CD14-positive monocyte (primary cell): ENCODE measurements at regions not wholly inside any gene's neighbourhood (a gene's known extent, or its start where the extent isn't known, plus 50 kb on each side); places are given as distances from the start of the nearest gene placed in this dataset.

Source experiments
- DNase-seq, 3 donors: peaks; one replicate each; pipeline ENCODE4 v3.0.0-alpha.2; 2011 to 2022
- H2AFZ ChIP-seq: 2 replicates; pipeline ENCODE4 v1.6.0; 2012; ENCODE audit warnings: mild to moderate bottlenecking, low read depth, low read length, inconsistent platforms; ENCODE audit not compliant: insufficient read depth, poor library complexity, severe bottlenecking
- H3K27ac ChIP-seq, 2 donors: 1 replicate in 1 of 2; 2 replicates in 1 of 2; pipeline ENCODE4 v1.5.1; 2012 to 2013; ENCODE audit warnings: low read length in 2 of 2, control low read depth in 1 of 2, inconsistent platforms in 1 of 2, low read depth in 1 of 2, mild to moderate bottlenecking in 1 of 2
- H3K27me3 ChIP-seq, 2 donors: one replicate each; pipeline versions ENCODE4 v1.6.0 to v1.6.1; 2011 to 2013; ENCODE audit warnings: low read length in 2 of 2; ENCODE audit not compliant: control insufficient read depth in 2 of 2, insufficient read depth in 2 of 2
- H3K36me3 ChIP-seq, 2 donors: replicated peaks in 1 of 2; 1 replicate in 1 of 2; 2 replicates in 1 of 2; pipeline versions ENCODE4 v1.5.1 to v1.6.1; 2012 to 2013; ENCODE audit warnings: low read length in 2 of 2, control low read depth in 1 of 2, inconsistent platforms in 1 of 2, mild to moderate bottlenecking in 1 of 2; ENCODE audit not compliant: insufficient read depth in 2 of 2, control insufficient read depth in 1 of 2
- H3K4me1 ChIP-seq, 2 donors: 1 replicate in 1 of 2; 2 replicates in 1 of 2; pipeline versions ENCODE4 v1.5.1 to v1.6.1; 2012 to 2013; ENCODE audit warnings: low read length in 2 of 2, control low read depth in 1 of 2, inconsistent platforms in 1 of 2, mild to moderate bottlenecking in 1 of 2, moderate library complexity in 1 of 2; ENCODE audit not compliant: insufficient read depth in 2 of 2, control insufficient read depth in 1 of 2
- H3K4me2 ChIP-seq: replicated peaks from 2 replicates; pipeline ENCODE3; 2012; ENCODE audit warnings: low read length, moderate library complexity, mild to moderate bottlenecking; ENCODE audit not compliant: poor library complexity, severe bottlenecking; ENCODE audit errors: extremely low read depth
- H3K4me3 ChIP-seq, 3 experiments: fragments of 200-600 bp in 1 of 3; sonication (generic) in 1 of 3; replicated peaks in 1 of 3; 1 replicate in 2 of 3; 2 replicates in 1 of 3; pipeline ENCODE4 v1.5.1; 2011 to 2013; ENCODE audit warnings: low read length in 3 of 3, mild to moderate bottlenecking in 3 of 3, control low read depth in 2 of 3, low read depth in 2 of 3, inconsistent platforms in 1 of 3, moderate library complexity in 1 of 3
- H3K79me2 ChIP-seq: 2 replicates; pipeline ENCODE4 v1.6.0; 2012; ENCODE audit warnings: mild to moderate bottlenecking, control low read depth, inconsistent platforms, low read length, moderate library complexity; ENCODE audit not compliant: insufficient read depth
- H3K9ac ChIP-seq: 2 replicates; pipeline ENCODE4 v1.6.0; 2017; ENCODE audit warnings: low read length, mild to moderate bottlenecking; ENCODE audit not compliant: insufficient read depth, poor library complexity, severe bottlenecking
- H3K9me3 ChIP-seq, 2 donors: replicated peaks in 1 of 2; 1 replicate in 1 of 2; 2 replicates in 1 of 2; pipeline versions ENCODE4 v1.5.1 to v1.6.1; 2012 to 2013; ENCODE audit warnings: low read length in 2 of 2, control low read depth in 1 of 2; ENCODE audit not compliant: control insufficient read depth in 1 of 2, insufficient read depth in 1 of 2
- H4K20me1 ChIP-seq: 2 replicates; pipeline ENCODE4 v1.6.0; 2012; ENCODE audit warnings: mild to moderate bottlenecking, low read length, control low read depth, moderate library complexity; ENCODE audit not compliant: insufficient read depth
- H3K27ac Mint-ChIP-seq, 7 donors: one replicate each; pipeline ENCODE4 v1.8.0; 2020; ENCODE audit warnings: mild to moderate bottlenecking in 7 of 7, mixed read lengths in 7 of 7, moderate library complexity in 6 of 7, inconsistent platforms in 2 of 7
- H3K27me3 Mint-ChIP-seq, 3 donors: one replicate each; pipeline ENCODE4 v1.8.0; 2021 to 2022; ENCODE audit warnings: low read depth in 3 of 3, mild to moderate bottlenecking in 3 of 3, mixed read lengths in 3 of 3, moderate library complexity in 3 of 3, inconsistent platforms in 1 of 3
- H3K36me3 Mint-ChIP-seq, 2 donors: one replicate each; pipeline ENCODE4 v1.8.0; 2020; ENCODE audit warnings: mixed read lengths in 2 of 2, inconsistent platforms in 1 of 2, mild to moderate bottlenecking in 1 of 2
- H3K4me1 Mint-ChIP-seq: one replicate; pipeline ENCODE4 v1.8.0; 2020; ENCODE audit warnings: mild to moderate bottlenecking, mixed read lengths
- H3K4me3 Mint-ChIP-seq, 2 donors: one replicate each; pipeline ENCODE4 v1.8.0; 2020; ENCODE audit warnings: mild to moderate bottlenecking in 2 of 2, mixed read lengths in 2 of 2, moderate library complexity in 1 of 2
- H3K9me3 Mint-ChIP-seq, 7 donors: one replicate each; pipeline ENCODE4 v1.8.0; 2020 to 2022; ENCODE audit warnings: mixed read lengths in 7 of 7, mild to moderate bottlenecking in 6 of 7, moderate library complexity in 6 of 7, inconsistent platforms in 2 of 7
- WGBS: methylation state at CpG from one replicate; pipeline ENCODE4 v1.1.5; 2013; ENCODE audit warnings: missing lambda C conversion rate; ENCODE audit not compliant: insufficient coverage; 5-methylcytosine and 5-hydroxymethylcytosine counted together
- intact Hi-C, 2 donors: fragments of 100-400 bp; cut with micrococcal nuclease; formaldehyde crosslinking; loops; one replicate each; pipeline versions ENCODE4 v1.15.0 to v1.15.1; 2023
- TF ChIP-seq, protein P1 (sequence below): fragments of 200-600 bp; IDR thresholded peaks from one replicate; pipeline ENCODE4 v1.8.0; 2022; ENCODE audit warnings: antibody characterized with exemption, mild to moderate bottlenecking

- Histone ChIP-seq H3K27me3 (no peaks in the 10 kb centered on the region), H3K9ac (no peak overlapping the region), H4K20me1 (no peaks in the 10 kb centered on the region), H3K9me3 (no peaks in the 10 kb centered on the region), H3K27ac (no peak overlapping the region), H3K4me1 (no peaks in the 10 kb centered on the region), H3K4me2 (no peak overlapping the region), H3K36me3 (no peaks in the 10 kb centered on the region), H3K4me3 (no peak overlapping the region), H3K79me2 (no peaks in the 10 kb centered on the region), H2AFZ (no peak overlapping the region)
- Mint-ChIP-seq H3K36me3 (no peaks in the 10 kb centered on the region), H3K4me3 (no peak overlapping the region), H3K27ac (no peak overlapping the region), H3K9me3 (peaks cover 0 to 5% (median 0%) of the 10 kb centered on the region in 7 donors), H3K4me1 (no peaks in the 10 kb centered on the region), H3K27me3 (peaks cover 0 to 2% (median 0%) of the 10 kb centered on the region in 3 donors)
- DNase-seq: no peak
- WGBS: 89% methylated on average over 8 of the region's 8 CpGs
- TF ChIP-seq, protein P1, sequence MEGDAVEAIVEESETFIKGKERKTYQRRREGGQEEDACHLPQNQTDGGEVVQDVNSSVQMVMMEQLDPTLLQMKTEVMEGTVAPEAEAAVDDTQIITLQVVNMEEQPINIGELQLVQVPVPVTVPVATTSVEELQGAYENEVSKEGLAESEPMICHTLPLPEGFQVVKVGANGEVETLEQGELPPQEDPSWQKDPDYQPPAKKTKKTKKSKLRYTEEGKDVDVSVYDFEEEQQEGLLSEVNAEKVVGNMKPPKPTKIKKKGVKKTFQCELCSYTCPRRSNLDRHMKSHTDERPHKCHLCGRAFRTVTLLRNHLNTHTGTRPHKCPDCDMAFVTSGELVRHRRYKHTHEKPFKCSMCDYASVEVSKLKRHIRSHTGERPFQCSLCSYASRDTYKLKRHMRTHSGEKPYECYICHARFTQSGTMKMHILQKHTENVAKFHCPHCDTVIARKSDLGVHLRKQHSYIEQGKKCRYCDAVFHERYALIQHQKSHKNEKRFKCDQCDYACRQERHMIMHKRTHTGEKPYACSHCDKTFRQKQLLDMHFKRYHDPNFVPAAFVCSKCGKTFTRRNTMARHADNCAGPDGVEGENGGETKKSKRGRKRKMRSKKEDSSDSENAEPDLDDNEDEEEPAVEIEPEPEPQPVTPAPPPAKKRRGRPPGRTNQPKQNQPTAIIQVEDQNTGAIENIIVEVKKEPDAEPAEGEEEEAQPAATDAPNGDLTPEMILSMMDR: no peak
- intact Hi-C loops: no loop called here
Observed at GRCh38 chr12:126734710-126735109, 1532.3 kb upstream of the TMEM132C start.

DNA sequence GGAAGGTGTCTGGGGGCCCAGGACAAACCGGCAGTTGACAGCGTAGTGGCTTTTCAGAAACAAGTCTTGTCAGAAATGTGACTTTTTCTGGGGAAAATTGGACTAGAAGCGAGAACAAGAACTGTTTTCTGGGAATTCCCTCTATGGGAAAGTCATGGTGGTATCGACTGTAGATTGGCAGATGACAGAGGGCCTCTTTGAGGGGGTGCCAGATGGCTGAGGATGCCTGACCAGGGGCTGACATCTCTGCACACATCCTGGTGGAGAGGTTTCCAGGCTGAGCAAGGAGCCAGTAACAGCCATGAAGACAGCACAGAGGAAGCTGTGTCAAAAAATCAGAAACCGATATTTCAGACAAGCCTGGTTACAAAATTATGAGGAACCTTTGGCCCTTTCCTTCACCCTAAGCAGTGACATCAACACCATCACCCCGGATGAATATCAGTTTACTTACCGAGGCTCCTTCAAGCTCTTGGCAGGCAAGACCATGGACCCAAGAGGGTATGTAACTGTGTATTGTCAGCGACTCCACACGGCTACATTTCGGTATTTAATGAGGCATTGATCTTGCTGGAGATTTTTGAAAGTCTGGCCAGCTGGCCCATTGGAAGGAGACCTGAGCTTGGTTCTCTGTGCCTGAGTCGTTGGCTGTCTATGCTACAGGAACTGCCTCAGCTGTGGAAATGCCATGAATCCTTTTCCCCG lies 1525.3 kb upstream of the TMEM132C start:
- no peaks in the 10 kb centered on the region for H3K4me1 Mint-ChIP-seq
- 91% methylated on average over 10 of the region's 12 CpGs for WGBS
- no peaks in the 10 kb centered on the region for H3K27me3 ChIP-seq
- no peak overlapping the region for H3K4me2 ChIP-seq
- no peak overlapping the region for H3K4me3 ChIP-seq
- H3K79me2 ChIP-seq: no peaks in the 10 kb centered on the region
- peaks cover 0 to 5% (median 0%) of the 10 kb centered on the region in 7 donors for H3K9me3 Mint-ChIP-seq
- no peak overlapping the region for H3K9ac ChIP-seq
- intact Hi-C loops: loop anchor here in 1 of 2 donors (10.0 kb wide), 1 partner anchor 1557 kb away; the partner anchor contains the start of gene TMEM132B
- DNase-seq: no peak
- H3K27ac ChIP-seq: no peak overlapping the region
- H3K27ac Mint-ChIP-seq: peak overlapping the region in 2 of 7 donors; percentile 30 to 37
- H2AFZ ChIP-seq: no peak overlapping the region
- no peaks in the 10 kb centered on the region for H3K9me3 ChIP-seq
- no peak overlapping the region for H3K4me3 Mint-ChIP-seq
- H3K36me3 ChIP-seq: no peaks in the 10 kb centered on the region
- peaks cover 0 to 1% (median 0%) of the 10 kb centered on the region in 3 donors for H3K27me3 Mint-ChIP-seq
- H3K4me1 ChIP-seq: no peaks in the 10 kb centered on the region
- no peaks in the 10 kb centered on the region for H3K36me3 Mint-ChIP-seq
- TF ChIP-seq, protein P1: no peak
- H4K20me1 ChIP-seq: no peaks in the 10 kb centered on the region
